C4-2B (cell line): ENCODE measurements at regions not wholly inside any gene's neighbourhood (a gene's known extent, or its start where the extent isn't known, plus 50 kb on each side); places are given as distances from the start of the nearest gene placed in this dataset.

ENCODE experiments used
- CTCF ChIP-seq: fragments of 450-650 bp; conservative IDR thresholded peaks from 2 replicates; pipeline ENCODE4 v1.5.1; 2017; ENCODE audit warnings: mild to moderate bottlenecking
- ZFX ChIP-seq: fragments of 450-650 bp; IDR thresholded peaks from 2 replicates; pipeline ENCODE4 v1.6.1; 2017

GRCh38 chr19:30897553-30897952 is 451.7 kb downstream of the TSHZ3 start:
- TF ChIP-seq CTCF (no peak), ZFX (no peak)
